HEK293 (cell line): ENCODE measurements at regions not wholly inside any gene's neighbourhood (a gene's known extent, or its start where the extent isn't known, plus 50 kb on each side); places are given as distances from the start of the nearest gene placed in this dataset.

ENCODE experiments used
- CTCF ChIA-PET: fragments of 350-600 bp; formaldehyde crosslinking; extraction: SDS; loops from one replicate; lab custom pipeline; 2021; ENCODE audit warnings: antibody characterized with exemption; lab: Yijun Ruan, JAX
- POLR2A ChIA-PET: fragments of 300-600 bp; formaldehyde crosslinking; extraction: SDS; loops from one replicate; lab custom pipeline; 2020; ENCODE audit warnings: antibody characterized with exemption, inconsistent platforms; lab: Yijun Ruan, JAX
- H3K27ac ChIP-seq: fragments of 200-500 bp; sonication (Bioruptor generic); 2 replicates; pipeline ENCODE4 v1.5.1; 2014; ENCODE audit warnings: low read depth, low read length, control low read depth, inconsistent platforms; ENCODE audit errors: extremely low read depth
- H3K36me3 ChIP-seq, 2 experiments: fragments of 200-500 bp in 1 of 2; sonication (Bioruptor generic) in 1 of 2; 1 replicate in 1 of 2; 2 replicates in 1 of 2; pipeline ENCODE4 v1.5.1; 2014 to 2017; ENCODE audit warnings: inconsistent platforms in 2 of 2, low read length in 2 of 2; ENCODE audit not compliant: control insufficient read depth in 2 of 2, insufficient read depth in 1 of 2
- H3K4me1 ChIP-seq: fragments of 200-500 bp; sonication (Bioruptor generic); 2 replicates; pipeline ENCODE4 v1.5.1; 2014; ENCODE audit warnings: mild to moderate bottlenecking, low read length, inconsistent platforms; ENCODE audit not compliant: control insufficient read depth, insufficient read depth
- H3K4me3 ChIP-seq: 2 replicates; pipeline ENCODE4 v1.5.1; 2011; ENCODE audit warnings: low read depth, mild to moderate bottlenecking, control low read depth, low read length, moderate library complexity
- H3K9me3 ChIP-seq: fragments of 200-500 bp; sonication (Bioruptor generic); 2 replicates; pipeline ENCODE4 v1.5.1; 2014; ENCODE audit warnings: low read depth, low read length, inconsistent platforms; ENCODE audit not compliant: control insufficient read depth, insufficient read depth
- IKZF3 ChIP-seq: fragments of 450-650 bp; IDR thresholded peaks from 2 replicates; pipeline ENCODE4 v1.5.0; 2018; ENCODE audit warnings: missing biosample characterization, mild to moderate bottlenecking, missing genetic modification characterization, moderate library complexity
- PRDM1 ChIP-seq: fragments of 450-650 bp; formaldehyde crosslinking; IDR thresholded peaks from 2 replicates; pipeline ENCODE4; 2016; ENCODE audit warnings: missing biosample characterization, missing genetic modification characterization
- SETDB1 ChIP-seq: IDR thresholded peaks from one replicate; pipeline ENCODE4 v1.6.1; 2017; ENCODE audit warnings: mild to moderate bottlenecking, low read length, moderate library complexity, mixed read lengths; ENCODE audit not compliant: insufficient read length
- WT1 ChIP-seq: fragments of 450-650 bp; formaldehyde crosslinking; IDR thresholded peaks from 2 replicates; pipeline ENCODE4 v1.5.1; 2016; ENCODE audit warnings: missing biosample characterization, missing genetic modification characterization
- YY2 ChIP-seq: fragments of 450-650 bp; formaldehyde crosslinking; IDR thresholded peaks from 2 replicates; pipeline ENCODE4 v1.5.1; 2016; ENCODE audit warnings: missing biosample characterization, missing genetic modification characterization
- ZBTB17 ChIP-seq: fragments of 450-650 bp; formaldehyde crosslinking; IDR thresholded peaks from 2 replicates; pipeline ENCODE4 v1.5.1; 2016; ENCODE audit warnings: missing biosample characterization, missing genetic modification characterization
- ZBTB20 ChIP-seq: fragments of 450-650 bp; formaldehyde crosslinking; IDR thresholded peaks from 2 replicates; pipeline ENCODE4 v1.5.1; 2016; ENCODE audit warnings: missing biosample characterization, missing genetic modification characterization
- ZNF114 ChIP-seq: fragments of 450-650 bp; formaldehyde crosslinking; IDR thresholded peaks from 2 replicates; pipeline ENCODE4 v1.5.0; 2017; ENCODE audit warnings: missing biosample characterization, missing genetic modification characterization
- ZNF133 ChIP-seq: fragments of 450-650 bp; formaldehyde crosslinking; IDR thresholded peaks from 2 replicates; pipeline ENCODE4 v1.5.1; 2016; ENCODE audit warnings: missing biosample characterization, missing genetic modification characterization
- ZNF169 ChIP-seq: fragments of 450-650 bp; formaldehyde crosslinking; IDR thresholded peaks from 2 replicates; pipeline ENCODE4 v1.5.1; 2016; ENCODE audit warnings: missing biosample characterization, missing genetic modification characterization
- ZNF24 ChIP-seq: fragments of 450-650 bp; formaldehyde crosslinking; IDR thresholded peaks from 2 replicates; pipeline ENCODE4 v1.5.1; 2016; ENCODE audit warnings: missing biosample characterization, missing genetic modification characterization
- ZNF366 ChIP-seq: fragments of 450-650 bp; formaldehyde crosslinking; conservative IDR thresholded peaks from 2 replicates; pipeline ENCODE4 v1.5.1; 2016; ENCODE audit warnings: missing biosample characterization, missing genetic modification characterization
- ZNF473 ChIP-seq: fragments of 450-650 bp; formaldehyde crosslinking; IDR thresholded peaks from 2 replicates; pipeline ENCODE4 v1.5.1; 2017; ENCODE audit warnings: missing biosample characterization, missing genetic modification characterization
- ZNF521 ChIP-seq: fragments of 450-650 bp; formaldehyde crosslinking; IDR thresholded peaks from 2 replicates; pipeline ENCODE4 v1.5.1; 2017; ENCODE audit warnings: missing biosample characterization, mild to moderate bottlenecking, missing genetic modification characterization
- ZNF549 ChIP-seq: fragments of 450-650 bp; IDR thresholded peaks from 2 replicates; pipeline ENCODE4 v1.5.1; 2018; ENCODE audit warnings: missing biosample characterization, missing genetic modification characterization, mild to moderate bottlenecking, inconsistent platforms, moderate library complexity
- ZNF555 ChIP-seq: fragments of 450-650 bp; formaldehyde crosslinking; conservative IDR thresholded peaks from 2 replicates; pipeline ENCODE4 v1.5.1; 2017; ENCODE audit warnings: missing biosample characterization, mild to moderate bottlenecking, missing genetic modification characterization, inconsistent platforms
- ZNF560 ChIP-seq: fragments of 450-650 bp; formaldehyde crosslinking; IDR thresholded peaks from 2 replicates; pipeline ENCODE4 v1.5.1; 2017; ENCODE audit warnings: missing biosample characterization, missing genetic modification characterization, borderline replicate concordance
- ZNF629 ChIP-seq: fragments of 450-650 bp; formaldehyde crosslinking; IDR thresholded peaks from 2 replicates; pipeline ENCODE4 v1.5.1; 2017; ENCODE audit warnings: missing biosample characterization, missing genetic modification characterization
- TF ChIP-seq, protein P1 (sequence below): IDR thresholded peaks from 2 replicates; pipeline ENCODE4 v1.6.1; 2011; ENCODE audit warnings: mild to moderate bottlenecking, low read depth, low read length, borderline replicate concordance
- TF ChIP-seq, protein P2 (sequence below): fragments of 450-650 bp; formaldehyde crosslinking; IDR thresholded peaks from 2 replicates; pipeline ENCODE4 v1.5.1; 2016; ENCODE audit warnings: missing biosample characterization, missing genetic modification characterization
- TF ChIP-seq, protein P3 (sequence below): fragments of 450-650 bp; formaldehyde crosslinking; IDR thresholded peaks from 2 replicates; pipeline ENCODE4 v1.5.1; 2017; ENCODE audit warnings: missing biosample characterization, missing genetic modification characterization
- TF ChIP-seq, protein P4 (sequence below): fragments of 450-650 bp; formaldehyde crosslinking; IDR thresholded peaks from 2 replicates; pipeline ENCODE4 v1.5.1; 2016; ENCODE audit warnings: missing biosample characterization, missing genetic modification characterization

DNA sequence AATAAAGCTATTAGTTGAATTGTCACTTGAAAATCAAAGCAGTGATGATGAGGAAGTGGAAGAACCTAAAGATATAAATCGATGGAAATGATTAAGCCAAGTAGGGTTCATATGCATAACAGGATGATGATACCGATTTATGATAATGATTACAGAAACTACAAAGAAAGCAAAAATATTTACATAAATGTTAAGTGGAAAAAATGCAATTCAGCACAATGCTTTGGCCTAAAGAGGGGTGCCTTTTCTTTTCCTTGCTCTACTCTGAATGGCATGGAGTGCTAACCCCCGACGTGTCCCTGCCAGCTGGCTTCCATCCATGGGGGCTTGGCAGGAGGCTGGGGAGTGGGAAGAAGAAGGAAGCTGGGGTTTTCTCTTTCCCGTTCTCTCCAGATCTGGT is 240.3 kb downstream of the GATA3 start (continued):
- TF ChIP-seq, protein P1, sequence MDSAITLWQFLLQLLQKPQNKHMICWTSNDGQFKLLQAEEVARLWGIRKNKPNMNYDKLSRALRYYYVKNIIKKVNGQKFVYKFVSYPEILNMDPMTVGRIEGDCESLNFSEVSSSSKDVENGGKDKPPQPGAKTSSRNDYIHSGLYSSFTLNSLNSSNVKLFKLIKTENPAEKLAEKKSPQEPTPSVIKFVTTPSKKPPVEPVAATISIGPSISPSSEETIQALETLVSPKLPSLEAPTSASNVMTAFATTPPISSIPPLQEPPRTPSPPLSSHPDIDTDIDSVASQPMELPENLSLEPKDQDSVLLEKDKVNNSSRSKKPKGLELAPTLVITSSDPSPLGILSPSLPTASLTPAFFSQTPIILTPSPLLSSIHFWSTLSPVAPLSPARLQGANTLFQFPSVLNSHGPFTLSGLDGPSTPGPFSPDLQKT, result no peak
- no peak for TF ChIP-seq ZNF521 (tag by site-specific recombination)
- no peak for TF ChIP-seq ZNF24
- TF ChIP-seq, protein P2, sequence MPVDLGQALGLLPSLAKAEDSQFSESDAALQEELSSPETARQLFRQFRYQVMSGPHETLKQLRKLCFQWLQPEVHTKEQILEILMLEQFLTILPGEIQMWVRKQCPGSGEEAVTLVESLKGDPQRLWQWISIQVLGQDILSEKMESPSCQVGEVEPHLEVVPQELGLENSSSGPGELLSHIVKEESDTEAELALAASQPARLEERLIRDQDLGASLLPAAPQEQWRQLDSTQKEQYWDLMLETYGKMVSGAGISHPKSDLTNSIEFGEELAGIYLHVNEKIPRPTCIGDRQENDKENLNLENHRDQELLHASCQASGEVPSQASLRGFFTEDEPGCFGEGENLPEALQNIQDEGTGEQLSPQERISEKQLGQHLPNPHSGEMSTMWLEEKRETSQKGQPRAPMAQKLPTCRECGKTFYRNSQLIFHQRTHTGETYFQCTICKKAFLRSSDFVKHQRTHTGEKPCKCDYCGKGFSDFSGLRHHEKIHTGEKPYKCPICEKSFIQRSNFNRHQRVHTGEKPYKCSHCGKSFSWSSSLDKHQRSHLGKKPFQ (tag by site-specific recombination), result no peak
- no peak for TF ChIP-seq ZNF473 (tag by site-specific recombination)
- TF ChIP-seq ZNF114, result no peak
- TF ChIP-seq ZNF169 (tag by site-specific recombination), result no peak
- TF ChIP-seq ZNF629 (tag by site-specific recombination), result no peak
- TF ChIP-seq, protein P3, sequence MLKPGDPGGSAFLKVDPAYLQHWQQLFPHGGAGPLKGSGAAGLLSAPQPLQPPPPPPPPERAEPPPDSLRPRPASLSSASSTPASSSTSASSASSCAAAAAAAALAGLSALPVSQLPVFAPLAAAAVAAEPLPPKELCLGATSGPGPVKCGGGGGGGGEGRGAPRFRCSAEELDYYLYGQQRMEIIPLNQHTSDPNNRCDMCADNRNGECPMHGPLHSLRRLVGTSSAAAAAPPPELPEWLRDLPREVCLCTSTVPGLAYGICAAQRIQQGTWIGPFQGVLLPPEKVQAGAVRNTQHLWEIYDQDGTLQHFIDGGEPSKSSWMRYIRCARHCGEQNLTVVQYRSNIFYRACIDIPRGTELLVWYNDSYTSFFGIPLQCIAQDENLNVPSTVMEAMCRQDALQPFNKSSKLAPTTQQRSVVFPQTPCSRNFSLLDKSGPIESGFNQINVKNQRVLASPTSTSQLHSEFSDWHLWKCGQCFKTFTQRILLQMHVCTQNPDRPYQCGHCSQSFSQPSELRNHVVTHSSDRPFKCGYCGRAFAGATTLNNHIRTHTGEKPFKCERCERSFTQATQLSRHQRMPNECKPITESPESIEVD (tag by site-specific recombination), result no peak

DNA sequence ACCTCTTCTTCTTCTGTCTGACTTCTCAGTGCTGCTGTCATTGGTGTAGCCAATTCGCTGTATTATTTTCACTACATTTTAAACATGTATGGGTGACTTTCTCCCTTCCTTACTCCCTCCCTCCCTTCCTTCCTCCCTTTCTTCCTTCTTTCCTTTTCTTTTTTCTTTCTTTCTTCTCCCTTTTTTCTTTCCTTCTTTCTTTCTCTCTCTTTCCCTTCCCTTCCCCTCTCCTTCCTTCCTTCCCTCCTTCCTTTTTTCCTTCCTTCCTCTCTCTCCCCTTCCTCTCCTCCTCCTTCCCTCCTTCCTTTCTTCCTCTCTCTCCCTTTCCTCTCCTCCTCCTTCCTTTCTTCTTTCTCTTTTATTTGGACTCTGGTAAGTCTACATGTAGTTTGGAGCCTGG is 240.8 kb downstream of the GATA3 start:
- TF ChIP-seq, protein P4, sequence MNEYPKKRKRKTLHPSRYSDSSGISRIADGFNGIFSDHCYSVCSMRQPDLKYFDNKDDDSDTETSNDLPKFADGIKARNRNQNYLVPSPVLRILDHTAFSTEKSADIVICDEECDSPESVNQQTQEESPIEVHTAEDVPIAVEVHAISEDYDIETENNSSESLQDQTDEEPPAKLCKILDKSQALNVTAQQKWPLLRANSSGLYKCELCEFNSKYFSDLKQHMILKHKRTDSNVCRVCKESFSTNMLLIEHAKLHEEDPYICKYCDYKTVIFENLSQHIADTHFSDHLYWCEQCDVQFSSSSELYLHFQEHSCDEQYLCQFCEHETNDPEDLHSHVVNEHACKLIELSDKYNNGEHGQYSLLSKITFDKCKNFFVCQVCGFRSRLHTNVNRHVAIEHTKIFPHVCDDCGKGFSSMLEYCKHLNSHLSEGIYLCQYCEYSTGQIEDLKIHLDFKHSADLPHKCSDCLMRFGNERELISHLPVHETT (tag by site-specific recombination), result no peak
- peak; percentile 63; the same call in 1 of the 2 replicates for TF ChIP-seq PRDM1
- TF ChIP-seq ZNF366 (tag by site-specific recombination), result peak; percentile 91
- no peak for TF ChIP-seq ZBTB17 (tag by site-specific recombination)
- TF ChIP-seq YY2 (tag by site-specific recombination), result no peak
- no peak for TF ChIP-seq SETDB1
- no peak for TF ChIP-seq ZNF560
- TF ChIP-seq ZNF555 (tag by site-specific recombination), result no peak
- no peak for TF ChIP-seq ZBTB20 (tag by site-specific recombination)
- no peak for TF ChIP-seq ZNF133
- Histone ChIP-seq H3K4me3 (no peak overlapping the region), H3K9me3 (no peaks in the 10 kb centered on the region), H3K27ac (no peak overlapping the region), H3K36me3 (no peaks in the 10 kb centered on the region), H3K4me1 (peaks cover 9% of the 10 kb centered on the region)
- ChIA-PET CTCF (no interaction called here), POLR2A (no interaction called here)

DNA sequence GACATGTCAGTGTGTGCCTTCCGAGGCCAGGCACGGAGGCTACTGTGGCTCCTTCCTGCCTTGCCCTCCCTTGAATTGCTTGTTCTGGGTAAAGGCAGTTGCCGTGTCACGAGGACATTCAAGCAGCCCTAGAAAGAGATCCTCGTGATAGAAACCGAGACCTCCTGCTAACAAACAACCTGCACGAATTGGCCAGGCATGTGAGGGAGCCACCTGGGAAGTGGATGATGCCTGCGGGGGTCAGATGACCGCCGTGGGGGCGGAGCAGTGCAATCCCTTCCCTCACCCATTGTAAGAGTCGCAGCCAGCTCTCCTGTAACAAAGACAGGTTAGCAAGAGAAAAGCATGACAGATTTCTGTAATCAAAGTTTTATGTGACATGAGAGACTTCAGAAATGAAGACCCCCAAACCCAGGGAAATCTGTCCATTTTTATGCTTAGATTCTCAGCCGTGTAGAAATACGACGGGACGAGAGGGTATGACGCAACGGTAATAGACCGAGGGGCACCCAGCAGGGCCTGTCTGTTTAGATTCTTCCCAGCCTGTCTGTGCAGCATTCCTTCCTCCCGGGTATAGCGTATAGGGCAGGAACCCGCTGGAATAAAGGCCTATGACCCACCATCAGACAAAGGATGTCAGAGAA is 241.7 kb downstream of the GATA3 start:
- Histone ChIP-seq H3K27ac (no peak overlapping the region), H3K36me3 (no peaks in the 10 kb centered on the region), H3K9me3 (no peaks in the 10 kb centered on the region), H3K4me3 (no peak overlapping the region), H3K4me1 (peaks cover 11% of the 10 kb centered on the region)
- ChIA-PET CTCF (interaction anchor here (0.7 kb wide), 1 partner anchor 711 kb away, joined by 3 read pairs; no protein-coding TSS in a partner anchor), POLR2A (no interaction called here)
- peak; percentile 14; the same call in 1 of the 2 replicates for TF ChIP-seq IKZF3 (tag by site-specific recombination)
- no peak for TF ChIP-seq ZNF549 (tag by site-specific recombination)
- no peak for TF ChIP-seq ZNF24
- no peak for TF ChIP-seq WT1 (tag by site-specific recombination)
